ENCODE measurements at regions not wholly inside any gene's neighbourhood (a gene's known extent, or its start where the extent isn't known, plus 50 kb on each side); places are given as distances from the start of the nearest gene placed in this dataset.

DNA sequence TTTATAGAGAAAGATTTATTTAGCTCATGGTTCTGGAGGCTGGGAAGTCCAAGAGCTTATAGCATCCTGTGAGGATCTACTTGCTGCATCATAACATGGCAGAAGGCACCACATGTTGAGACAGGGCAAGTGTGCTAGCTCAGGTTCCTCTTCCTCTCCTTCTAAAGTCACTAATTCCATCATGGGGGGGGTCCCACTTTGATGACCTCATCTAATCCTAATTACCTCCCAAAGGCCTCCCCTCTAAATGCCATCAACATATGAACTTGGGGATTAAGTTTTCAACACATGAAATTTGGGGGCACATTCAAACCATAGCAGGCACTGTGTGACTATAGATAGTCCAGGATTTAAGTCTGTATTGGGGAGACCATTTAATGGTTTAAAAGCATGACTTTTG is 297.1 kb upstream of the ROPN1 start:
- Mint-ChIP-seq H3K27ac (no peak overlapping the region), H3K4me1 (no peaks in the 10 kb centered on the region), H3K36me3 (no peaks in the 10 kb centered on the region), H3K9me3 (peaks cover 0 to 9% (median 0%) of the 10 kb centered on the region in 9 donors), H3K27me3 (peaks cover 4 to 44% (median 25%) of the 10 kb centered on the region in 5 donors), H3K4me3 (no peak overlapping the region)
- POLR2A ChIA-PET: no interaction called here
- no peak for ATAC-seq
- DNase-seq: no peak

DNA sequence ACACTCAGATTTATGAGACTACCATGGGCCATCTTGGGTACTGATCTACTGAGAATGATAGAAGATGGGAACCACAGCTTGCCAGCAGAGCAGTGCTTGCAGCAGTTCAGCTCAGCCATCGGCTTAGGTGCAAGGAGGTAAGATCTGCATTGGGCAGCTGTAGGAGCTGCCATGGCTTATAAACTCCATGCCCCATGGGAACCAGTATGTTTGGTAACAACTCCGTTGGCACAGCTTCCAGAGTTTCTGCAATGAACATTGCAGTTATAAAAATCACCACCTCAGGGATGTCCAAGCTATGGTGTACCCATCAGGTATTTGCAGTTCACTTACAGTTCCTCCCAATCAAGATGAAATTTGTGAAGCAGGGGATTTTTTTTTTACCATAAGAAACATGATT is 299.1 kb upstream of the ROPN1 start:
- POLR2A ChIA-PET: no interaction called here
- Mint-ChIP-seq H3K4me1 (no peaks in the 10 kb centered on the region), H3K27me3 (peaks cover 4 to 48% (median 21%) of the 10 kb centered on the region in 5 donors), H3K27ac (no peak overlapping the region), H3K4me3 (no peak overlapping the region), H3K9me3 (peaks cover 0 to 9% (median 0%) of the 10 kb centered on the region in 9 donors), H3K36me3 (no peaks in the 10 kb centered on the region)
- ATAC-seq (no peak), DNase-seq (no peak)

DNA sequence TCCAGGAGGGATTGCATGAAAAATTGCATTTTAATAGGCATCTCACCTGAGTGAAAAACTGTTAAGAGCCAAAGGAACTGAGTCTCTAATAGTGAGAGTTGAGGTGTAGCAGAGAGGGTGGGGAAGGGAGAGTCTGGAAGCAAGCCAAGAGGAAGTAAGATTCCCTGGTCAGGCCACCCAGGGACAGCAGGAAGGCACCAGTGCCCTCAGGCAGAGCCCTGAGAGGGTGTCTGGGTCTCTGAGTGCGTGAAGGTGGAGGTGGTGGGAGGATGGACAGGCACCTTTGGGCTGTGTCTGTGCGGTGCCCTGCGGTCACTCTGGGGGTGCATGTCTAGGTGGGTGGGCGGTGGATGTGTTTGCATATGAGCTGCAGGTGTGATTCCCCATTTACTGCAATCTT is 300.4 kb upstream of the ROPN1 start:
- DNase-seq (no peak), ATAC-seq (no peak)
- peaks cover 0 to 9% (median 0%) of the 10 kb centered on the region in 9 donors for H3K9me3 Mint-ChIP-seq
- H3K4me1 Mint-ChIP-seq: no peaks in the 10 kb centered on the region
- H3K4me3 Mint-ChIP-seq: no peak overlapping the region
- no peak overlapping the region for H3K27ac Mint-ChIP-seq
- no peaks in the 10 kb centered on the region for H3K36me3 Mint-ChIP-seq
- POLR2A ChIA-PET: no interaction called here
- H3K27me3 Mint-ChIP-seq: peaks cover 4 to 50% (median 22%) of the 10 kb centered on the region in 5 donors

DNA sequence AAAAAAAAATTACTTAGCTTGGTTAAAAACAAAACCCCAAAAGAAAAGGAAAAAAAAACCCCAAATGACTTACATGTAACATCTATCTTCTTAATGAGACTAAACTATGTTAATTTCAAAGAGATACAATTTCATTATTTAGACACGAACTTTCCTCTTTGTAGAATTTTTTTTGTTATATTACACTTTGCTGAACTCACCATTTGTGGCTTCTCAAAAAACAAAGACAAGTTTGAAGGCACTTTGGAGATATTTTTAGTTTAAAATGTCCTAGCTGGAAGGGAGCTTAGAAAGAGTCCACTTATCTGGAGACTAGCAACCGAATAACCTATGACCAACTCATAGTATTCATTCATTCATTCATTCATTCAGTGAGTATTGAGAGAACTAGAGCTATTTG is 301.7 kb upstream of the ROPN1 start:
- Mint-ChIP-seq H3K36me3 (no peaks in the 10 kb centered on the region), H3K4me1 (no peaks in the 10 kb centered on the region), H3K4me3 (no peak overlapping the region)

DNA sequence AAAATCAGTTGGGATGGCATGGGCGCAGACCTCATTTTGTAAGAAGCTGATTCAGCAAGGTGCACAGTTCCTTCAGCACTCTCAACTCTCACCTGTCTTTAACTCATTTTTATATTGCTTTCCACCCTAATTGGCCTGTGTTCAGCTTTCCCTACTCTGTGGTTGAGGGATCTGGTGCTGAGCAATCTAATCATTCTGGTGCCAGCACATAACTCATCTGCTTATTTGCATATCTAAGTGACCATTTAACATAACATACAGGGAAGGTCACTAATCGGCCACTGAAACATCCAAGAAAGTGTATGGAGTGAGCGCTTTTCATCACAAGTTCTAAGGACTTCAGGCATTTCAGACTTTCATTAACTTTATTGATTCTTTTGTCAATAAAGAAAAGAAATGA is 303.4 kb upstream of the ROPN1 start:
- DNase-seq (no peak), ATAC-seq (no peak)
- Mint-ChIP-seq H3K4me1 (peaks cover 0 to 4% (median 0%) of the 10 kb centered on the region in 4 donors), H3K36me3 (no peaks in the 10 kb centered on the region), H3K27ac (no peak overlapping the region), H3K9me3 (peaks cover 0 to 3% (median 0%) of the 10 kb centered on the region in 9 donors), H3K27me3 (peaks cover 0 to 24% (median 20%) of the 10 kb centered on the region in 5 donors), H3K4me3 (no peak overlapping the region)
- POLR2A ChIA-PET: no interaction called here

More for the DNA sequence above, 301.7 kb upstream of the ROPN1 start:
- Mint-ChIP-seq H3K27ac (no peak overlapping the region), H3K9me3 (peaks cover 0 to 5% (median 0%) of the 10 kb centered on the region in 9 donors), H3K27me3 (peaks cover 3 to 37% (median 19%) of the 10 kb centered on the region in 5 donors)
- DNase-seq (no peak), ATAC-seq (no peak)
- POLR2A ChIA-PET: no interaction called here

DNA sequence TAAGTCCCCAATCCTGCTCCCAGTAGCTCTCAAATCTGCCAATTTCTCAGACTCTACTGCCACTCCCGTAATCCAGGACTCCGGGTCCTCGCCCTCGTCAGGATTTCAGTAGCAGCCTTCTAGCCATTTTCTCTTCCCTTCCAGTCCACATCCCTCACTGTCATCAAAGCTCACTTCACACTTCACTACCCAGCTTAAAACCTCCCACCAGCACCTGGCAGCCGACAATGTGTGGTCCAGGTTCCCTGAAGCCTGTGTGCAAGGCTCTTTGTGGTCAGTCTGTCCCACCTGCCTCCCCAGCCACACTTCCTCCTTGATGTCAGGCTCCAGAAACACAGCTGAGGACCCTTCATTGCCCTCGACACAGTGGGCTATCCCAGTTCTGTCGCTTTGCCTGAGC is 304.5 kb upstream of the ROPN1 start:
- Mint-ChIP-seq H3K9me3 (peaks cover 0 to 3% (median 0%) of the 10 kb centered on the region in 9 donors), H3K27me3 (peaks cover 0 to 24% (median 19%) of the 10 kb centered on the region in 5 donors), H3K4me3 (no peak overlapping the region), H3K4me1 (peaks cover 0 to 4% (median 0%) of the 10 kb centered on the region in 4 donors), H3K27ac (no peak overlapping the region), H3K36me3 (no peaks in the 10 kb centered on the region)
- DNase-seq (no peak), ATAC-seq (no peak)
- POLR2A ChIA-PET: interaction anchor here (0.6 kb wide), 1 partner anchor 280 kb away, joined by 3 read pairs; no protein-coding TSS in a partner anchor

DNA sequence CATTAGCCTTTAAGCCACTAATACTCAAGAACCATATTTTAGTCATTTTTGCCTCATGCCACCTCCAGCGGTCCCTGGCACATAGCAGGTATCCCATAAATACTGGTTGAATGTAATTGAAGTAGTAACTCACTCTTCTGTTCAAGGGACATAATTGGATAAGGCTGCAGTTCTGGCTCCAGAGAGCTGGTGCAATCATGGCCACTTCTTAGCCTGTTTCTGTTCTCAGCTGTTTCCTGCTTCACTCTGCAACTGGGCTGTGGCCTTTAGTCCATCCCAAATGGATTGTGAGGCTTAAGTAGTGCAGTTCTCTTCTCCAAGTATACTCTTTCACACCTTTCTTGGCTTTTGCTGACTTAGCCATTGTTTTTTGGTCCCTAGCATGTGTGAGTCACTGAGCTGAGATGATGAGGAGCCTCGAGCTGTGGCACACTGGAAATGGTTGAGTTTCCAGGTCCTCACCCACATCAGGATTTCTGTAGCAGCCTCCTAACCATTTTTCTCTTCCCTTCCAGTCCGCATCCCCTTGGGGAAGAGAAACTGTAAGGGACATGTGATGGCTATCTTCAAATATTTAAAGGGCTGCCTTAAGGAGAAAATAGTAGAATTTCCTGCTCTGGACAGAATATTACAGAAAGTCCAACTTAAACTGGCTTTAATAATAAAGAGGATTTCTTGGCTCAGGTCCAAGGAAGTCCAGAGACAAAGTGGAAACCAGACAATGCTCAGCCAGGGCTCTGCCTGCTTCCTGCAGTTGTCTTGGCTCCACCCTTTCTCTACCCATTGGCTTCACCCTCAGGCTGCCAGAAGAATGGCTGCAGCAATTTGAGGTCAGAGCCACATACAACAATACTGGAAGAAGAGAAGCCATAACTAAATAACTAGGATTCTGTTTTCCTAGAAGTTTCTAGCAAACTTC is 305.4 kb upstream of the ROPN1 start:
- Mint-ChIP-seq H3K27ac (no peak overlapping the region), H3K36me3 (no peaks in the 10 kb centered on the region), H3K27me3 (peaks cover 0 to 25% (median 18%) of the 10 kb centered on the region in 5 donors), H3K9me3 (peaks cover 0 to 3% (median 0%) of the 10 kb centered on the region in 9 donors), H3K4me1 (peaks cover 0 to 4% (median 0%) of the 10 kb centered on the region in 4 donors), H3K4me3 (no peak overlapping the region)
- ATAC-seq (no peak), DNase-seq (no peak)
- POLR2A ChIA-PET: no interaction called here

DNA sequence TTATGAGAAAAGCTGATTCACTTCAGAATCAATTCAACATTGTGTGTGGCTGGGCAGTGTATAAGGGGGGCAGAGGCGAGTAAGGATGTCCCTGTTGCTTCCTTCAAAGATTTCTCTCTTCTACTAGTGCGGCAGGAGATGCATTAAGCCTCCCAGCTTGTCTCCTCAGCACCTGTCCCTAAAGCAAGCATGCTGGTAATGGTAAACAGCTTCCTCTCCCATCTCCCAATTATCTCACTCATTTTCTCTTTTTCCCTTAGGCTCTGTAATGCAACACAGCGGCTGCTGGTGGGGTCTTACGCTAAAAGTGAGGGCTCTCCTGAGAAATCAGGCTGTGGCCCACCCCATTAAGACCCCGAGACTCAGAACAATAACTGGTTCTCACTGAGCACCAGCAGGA is 306.4 kb upstream of the ROPN1 start:
- POLR2A ChIA-PET: no interaction called here
- Mint-ChIP-seq H3K27ac (no peak overlapping the region), H3K27me3 (peaks cover 0 to 35% (median 13%) of the 10 kb centered on the region in 5 donors), H3K4me3 (no peak overlapping the region), H3K36me3 (no peaks in the 10 kb centered on the region), H3K9me3 (peaks cover 0 to 3% (median 0%) of the 10 kb centered on the region in 9 donors), H3K4me1 (peaks cover 0 to 4% (median 0%) of the 10 kb centered on the region in 4 donors)
- no peak for ATAC-seq
- no peak for DNase-seq

DNA sequence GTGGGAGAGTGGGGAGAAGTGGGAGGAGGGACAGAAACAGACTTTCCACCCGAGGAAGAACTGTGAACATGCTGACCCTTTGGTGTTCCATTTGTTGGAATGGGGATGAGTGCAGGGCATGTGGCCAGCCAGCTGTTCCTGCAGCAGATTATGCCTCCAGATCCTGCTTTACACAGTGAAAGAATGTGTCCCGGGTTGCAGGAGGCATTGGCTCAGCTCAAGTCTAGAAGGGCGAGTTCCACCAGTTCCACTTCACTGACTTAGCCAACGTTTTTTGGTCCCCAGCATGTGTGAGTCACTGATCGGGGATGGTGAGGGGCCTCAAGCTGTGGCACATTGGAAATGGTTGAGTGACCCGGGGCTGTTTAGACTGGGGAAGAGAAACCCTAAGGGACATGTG is 307.0 kb upstream of the ROPN1 start:
- Mint-ChIP-seq H3K36me3 (peaks cover 0 to 2% (median 0%) of the 10 kb centered on the region in 3 donors), H3K27ac (no peak overlapping the region), H3K4me3 (no peak overlapping the region), H3K9me3 (peaks cover 0 to 7% (median 0%) of the 10 kb centered on the region in 9 donors), H3K27me3 (peaks cover 0 to 35% (median 13%) of the 10 kb centered on the region in 5 donors), H3K4me1 (peaks cover 0 to 4% (median 0%) of the 10 kb centered on the region in 4 donors)
- ATAC-seq (no peak), DNase-seq (no peak)
- POLR2A ChIA-PET: no interaction called here

DNA sequence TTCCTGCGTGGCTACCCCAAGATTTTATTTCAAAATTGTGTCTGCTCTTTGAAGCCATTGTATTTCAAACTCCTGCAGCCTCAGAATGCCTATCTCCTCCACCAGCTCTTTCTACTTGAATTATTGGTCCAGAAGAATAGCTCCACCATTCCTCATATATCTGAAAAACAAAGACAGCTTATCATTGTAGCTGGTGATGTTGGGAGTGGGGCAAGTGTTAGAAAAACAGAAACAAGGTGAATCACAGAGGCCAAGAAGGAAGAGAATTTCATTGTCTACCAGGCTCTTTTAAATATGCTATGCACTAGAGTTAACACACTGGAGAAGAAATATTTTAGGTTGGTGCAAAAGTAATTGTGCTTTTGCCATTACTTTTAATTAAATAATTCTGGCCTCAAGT is 307.9 kb upstream of the ROPN1 start:
- H3K9me3 Mint-ChIP-seq: peaks cover 0 to 11% (median 4%) of the 10 kb centered on the region in 9 donors
- POLR2A ChIA-PET: no interaction called here

DNA sequence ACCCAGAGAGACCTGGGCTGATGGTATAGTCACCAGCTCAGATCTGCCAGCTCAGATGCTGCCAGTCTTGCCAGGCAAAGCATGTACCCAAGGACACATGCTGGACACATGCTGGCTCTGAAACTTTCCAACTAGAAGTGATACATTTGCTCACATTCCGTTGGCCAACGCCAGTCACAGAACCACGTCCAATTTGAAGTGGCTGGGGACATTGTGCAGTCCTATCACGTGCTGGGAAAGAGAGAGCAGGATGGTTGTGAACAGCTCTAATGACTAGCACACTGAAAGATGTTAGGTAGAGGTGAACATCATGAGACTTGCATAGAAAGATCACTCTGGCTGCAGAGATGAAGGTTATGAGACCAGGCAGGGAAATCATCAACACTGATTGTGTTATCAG is 308.5 kb upstream of the ROPN1 start:
- no peak for DNase-seq
- Mint-ChIP-seq H3K27ac (no peak overlapping the region), H3K36me3 (peaks cover 0 to 9% (median 0%) of the 10 kb centered on the region in 3 donors), H3K9me3 (peaks cover 0 to 12% (median 5%) of the 10 kb centered on the region in 9 donors), H3K4me3 (no peak overlapping the region), H3K4me1 (peaks cover 0 to 4% (median 0%) of the 10 kb centered on the region in 4 donors), H3K27me3 (peaks cover 0 to 35% (median 13%) of the 10 kb centered on the region in 5 donors)
- POLR2A ChIA-PET: no interaction called here
- no peak for ATAC-seq

More for the DNA sequence above, 307.9 kb upstream of the ROPN1 start:
- Mint-ChIP-seq H3K4me3 (no peak overlapping the region), H3K27ac (no peak overlapping the region), H3K4me1 (peaks cover 0 to 4% (median 0%) of the 10 kb centered on the region in 4 donors), H3K27me3 (peaks cover 0 to 35% (median 13%) of the 10 kb centered on the region in 5 donors), H3K36me3 (peaks cover 0 to 3% (median 0%) of the 10 kb centered on the region in 3 donors)
- ATAC-seq: no peak
- no peak for DNase-seq

DNA sequence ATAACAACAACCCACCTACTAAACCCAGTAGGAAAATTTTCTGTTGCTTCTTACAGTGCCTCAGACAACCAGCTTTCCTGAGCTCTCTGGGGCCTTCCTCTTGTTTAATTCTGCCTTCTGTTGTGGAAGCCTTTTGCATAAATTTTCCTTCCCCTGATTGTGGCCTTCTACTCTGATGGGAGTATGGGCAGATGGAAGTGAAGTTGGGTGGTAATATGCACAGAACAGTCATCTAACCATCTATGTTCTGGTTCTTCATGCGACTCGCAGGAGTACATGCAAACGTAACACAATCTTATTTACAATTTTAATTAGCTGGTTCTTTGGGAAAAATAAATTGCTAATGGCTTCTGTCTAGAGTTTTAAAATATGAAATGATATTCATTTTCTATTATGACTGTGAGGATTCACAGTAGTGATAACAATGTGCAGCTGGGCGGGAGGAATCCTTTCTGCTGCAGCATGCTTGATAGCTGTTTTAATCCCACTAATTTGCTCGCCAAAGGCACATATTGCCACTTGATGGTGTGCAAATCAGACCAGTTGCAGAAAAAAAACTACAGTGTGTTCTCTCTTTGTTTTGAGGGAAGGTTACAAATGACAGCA is 311.5 kb upstream of the ROPN1 start:
- H3K27ac Mint-ChIP-seq: no peak overlapping the region
- peaks cover 0 to 23% (median 0%) of the 10 kb centered on the region in 3 donors for H3K36me3 Mint-ChIP-seq
- H3K4me1 Mint-ChIP-seq: peaks cover 0 to 4% (median 0%) of the 10 kb centered on the region in 4 donors
- POLR2A ChIA-PET: no interaction called here
- H3K27me3 Mint-ChIP-seq: peaks cover 0 to 21% (median 6%) of the 10 kb centered on the region in 5 donors
- H3K9me3 Mint-ChIP-seq: peaks cover 8 to 40% (median 23%) of the 10 kb centered on the region in 9 donors
- DNase-seq (no peak), ATAC-seq (no peak)
- no peak overlapping the region for H3K4me3 Mint-ChIP-seq

DNA sequence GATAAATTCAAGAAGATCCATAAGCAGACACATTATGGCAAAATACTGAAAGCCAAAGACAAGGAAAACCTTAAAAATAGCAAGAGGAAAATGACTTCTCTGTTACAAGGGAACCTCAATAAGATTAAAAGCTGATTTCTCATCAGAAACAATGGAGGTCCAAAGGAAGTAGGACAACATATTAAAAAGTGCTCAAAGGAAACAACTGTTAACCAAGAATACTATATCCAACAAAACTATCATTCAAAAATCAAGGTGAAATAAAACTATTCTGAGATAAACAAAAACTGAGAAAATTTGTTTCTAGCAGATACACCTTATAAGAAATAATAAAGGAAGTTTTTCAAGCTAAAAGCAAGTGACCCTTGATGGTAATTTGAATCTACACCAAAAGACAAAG is 314.7 kb upstream of the ROPN1 start:
- Mint-ChIP-seq H3K27me3 (peaks cover 0 to 21% (median under 1%) of the 10 kb centered on the region in 5 donors), H3K4me3 (no peak overlapping the region), H3K36me3 (peaks cover 0 to 23% (median 0%) of the 10 kb centered on the region in 3 donors), H3K27ac (no peak overlapping the region), H3K9me3 (peaks cover 9 to 40% (median 22%) of the 10 kb centered on the region in 9 donors), H3K4me1 (no peaks in the 10 kb centered on the region)
- DNase-seq: no peak
- no peak for ATAC-seq
- POLR2A ChIA-PET: no interaction called here

All from naive thymus-derived CD8-positive, alpha-beta T cell (primary cell).